22Rv1 (cell line): ENCODE measurements at regions not wholly inside any gene's neighbourhood (a gene's known extent, or its start where the extent isn't known, plus 50 kb on each side); places are given as distances from the start of the nearest gene placed in this dataset.

Experiments used
- H3K27ac ChIP-seq: fragments of 450-650 bp; 2 replicates; pipeline ENCODE4 v1.5.1; 2017
- CTCF ChIP-seq: fragments of 450-650 bp; IDR thresholded peaks from 2 replicates; pipeline ENCODE4 v1.5.1; 2017; ENCODE audit warnings: mild to moderate bottlenecking
- ZFX ChIP-seq: fragments of 450-650 bp; IDR thresholded peaks from 2 replicates; pipeline ENCODE4 v1.6.1; 2017; ENCODE audit warnings: antibody characterized with exemption, borderline replicate concordance

- TF ChIP-seq CTCF (no peak), ZFX (no peak)
- no peak overlapping the region for H3K27ac ChIP-seq
Measured at GRCh38 chr17:14864127-14864526, 401.0 kb downstream of the PMP22 start.

DNA sequence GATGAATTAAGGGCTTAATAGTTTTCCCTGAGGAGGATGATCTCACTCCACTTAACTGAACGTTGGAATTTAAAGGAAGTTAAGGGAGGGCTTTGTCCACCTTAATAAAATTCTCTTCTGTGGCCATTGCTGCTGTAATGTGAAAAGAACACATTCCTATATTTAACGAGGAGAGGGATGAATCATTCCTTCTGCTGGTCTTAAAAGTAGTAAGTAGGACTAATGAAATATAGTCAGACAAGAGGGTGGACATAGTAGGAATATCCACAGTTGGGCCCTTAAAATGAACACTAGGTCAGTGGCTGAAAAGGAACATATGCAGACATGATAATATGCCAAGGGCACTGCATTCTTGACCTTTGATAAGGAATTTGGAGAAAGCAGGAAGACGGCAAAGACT, 405.6 kb downstream of the PMP22 start:
- no peak for TF ChIP-seq ZFX
- no peak for TF ChIP-seq CTCF
- H3K27ac ChIP-seq, result no peak overlapping the region

- no peak for TF ChIP-seq ZFX
- no peak for TF ChIP-seq CTCF
- H3K27ac ChIP-seq, result no peak overlapping the region
Measured at GRCh38 chr17:14856176-14856575, 408.9 kb downstream of the PMP22 start.

- H3K27ac ChIP-seq, result no peak overlapping the region
- no peak for TF ChIP-seq ZFX
- no peak for TF ChIP-seq CTCF
Measured at GRCh38 chr17:14854691-14855090, 410.4 kb downstream of the PMP22 start.

DNA sequence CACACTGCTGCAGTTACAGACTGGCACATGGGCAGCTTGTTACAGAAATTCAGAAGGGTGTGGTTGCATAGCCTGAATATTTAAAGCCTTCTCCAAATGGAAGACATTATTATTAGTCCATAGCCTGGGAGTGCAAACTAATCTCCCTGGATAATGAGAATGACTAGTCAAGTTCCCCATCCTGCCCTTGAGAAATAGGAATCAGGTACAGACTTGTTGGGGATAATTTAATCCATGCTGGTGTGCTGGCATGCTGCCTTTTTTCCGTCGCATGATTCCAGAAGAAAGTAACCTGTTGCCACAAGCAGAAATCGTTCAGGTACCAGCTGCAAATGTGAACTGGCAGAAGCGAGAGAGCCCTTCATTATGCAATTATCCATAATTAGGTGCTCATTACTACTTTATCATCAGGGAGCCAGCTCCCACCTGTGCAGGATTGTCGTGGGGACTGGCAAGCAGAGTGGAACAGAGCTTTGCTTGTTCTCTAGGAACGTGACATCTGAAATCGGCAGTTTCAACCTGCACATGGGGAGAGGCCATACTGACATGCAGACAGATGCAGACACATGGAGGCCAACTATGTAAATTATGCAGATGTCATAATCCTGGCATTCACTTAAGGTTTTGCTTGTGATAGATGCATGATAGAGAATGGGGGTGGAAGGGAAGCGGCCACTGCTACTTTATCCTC, 419.4 kb downstream of the PMP22 start:
- no peak for TF ChIP-seq ZFX
- TF ChIP-seq CTCF, result no peak
- no peak overlapping the region for H3K27ac ChIP-seq

GRCh38 chr17:14843086-14843795, 421.9 kb downstream of the PMP22 start:
- TF ChIP-seq ZFX (no peak), CTCF (no peak)
- H3K27ac ChIP-seq, result no peak overlapping the region

DNA sequence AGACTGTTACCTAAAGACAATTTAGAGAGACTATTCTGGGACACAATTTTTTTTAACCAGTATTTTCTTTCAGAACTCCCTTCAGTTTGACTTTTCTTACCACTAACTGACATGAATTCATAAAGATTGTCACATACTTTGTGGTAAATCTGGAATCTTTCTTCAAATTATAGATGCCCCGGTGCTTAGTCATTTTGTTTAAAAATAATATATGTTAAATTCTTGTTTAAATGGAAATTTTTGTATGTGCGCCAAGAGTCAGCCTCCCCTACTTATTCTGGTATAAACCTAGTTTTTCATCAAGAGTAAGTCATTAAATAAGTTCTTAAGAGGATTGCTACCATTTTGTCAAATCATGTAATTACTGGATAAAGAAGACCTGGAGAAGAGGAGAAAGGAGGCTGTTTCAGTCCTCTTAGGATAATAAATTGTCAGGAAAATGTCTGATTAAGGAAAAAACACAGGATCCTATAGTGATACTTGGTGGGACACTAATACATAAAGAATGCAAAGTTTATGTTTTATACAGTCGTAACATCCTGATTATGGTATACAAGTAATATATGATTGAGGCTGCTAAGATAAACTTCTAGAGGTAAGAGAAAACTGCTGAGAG, 424.4 kb downstream of the PMP22 start:
- TF ChIP-seq CTCF (no peak), ZFX (no peak)
- H3K27ac ChIP-seq, result no peak overlapping the region
